Neuron (in vitro differentiated cells): ENCODE measurements at regions not wholly inside any gene's neighbourhood (a gene's known extent, or its start where the extent isn't known, plus 50 kb on each side); places are given as distances from the start of the nearest gene placed in this dataset.

Experiments used
- H2AFZ ChIP-seq: one replicate; pipeline ENCODE4 v1.6.1; 2013; ENCODE audit warnings: low read depth, mild to moderate bottlenecking, inconsistent platforms, low read length, moderate library complexity
- H3K27me3 ChIP-seq: one replicate; pipeline ENCODE4 v1.6.1; 2013; ENCODE audit warnings: low read length; ENCODE audit not compliant: insufficient read depth
- H3K36me3 ChIP-seq: one replicate; pipeline ENCODE4 v1.6.1; 2013; ENCODE audit warnings: low read length; ENCODE audit not compliant: insufficient read depth
- H3K4me1 ChIP-seq: one replicate; pipeline ENCODE4 v1.6.1; 2013; ENCODE audit warnings: low read length; ENCODE audit not compliant: insufficient read depth
- H3K4me3 ChIP-seq: 2 replicates; pipeline ENCODE4 v1.5.1; 2013; ENCODE audit warnings: mild to moderate bottlenecking, low read length, moderate library complexity
- H3K9me3 ChIP-seq: one replicate; pipeline ENCODE4 v1.6.1; 2013; ENCODE audit warnings: low read length

DNA sequence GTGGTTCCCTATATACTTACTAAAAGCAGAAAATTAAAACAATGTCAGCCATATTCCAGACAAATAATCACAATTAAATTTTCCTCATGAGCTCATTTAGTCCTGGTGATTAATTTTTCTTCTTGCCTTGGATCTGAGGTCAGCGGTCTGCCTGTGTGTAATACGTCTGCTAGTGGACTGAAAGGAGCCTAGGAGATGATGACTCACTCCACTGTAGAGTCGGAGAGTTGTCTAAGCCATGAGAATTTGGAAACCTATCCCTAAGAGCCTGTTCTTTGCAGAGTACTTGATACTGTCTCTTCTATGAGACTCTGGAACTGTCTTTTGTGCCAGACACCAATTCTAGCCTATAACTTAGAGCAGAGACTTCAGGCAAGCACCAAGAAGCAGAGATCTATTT lies 94.2 kb upstream of the RAB27B start:
- no peaks in the 10 kb centered on the region for H3K4me1 ChIP-seq
- no peak overlapping the region for H2AFZ ChIP-seq
- H3K4me3 ChIP-seq, result no peak overlapping the region
- no peaks in the 10 kb centered on the region for H3K9me3 ChIP-seq
- no peaks in the 10 kb centered on the region for H3K27me3 ChIP-seq
- H3K36me3 ChIP-seq, result no peaks in the 10 kb centered on the region

DNA sequence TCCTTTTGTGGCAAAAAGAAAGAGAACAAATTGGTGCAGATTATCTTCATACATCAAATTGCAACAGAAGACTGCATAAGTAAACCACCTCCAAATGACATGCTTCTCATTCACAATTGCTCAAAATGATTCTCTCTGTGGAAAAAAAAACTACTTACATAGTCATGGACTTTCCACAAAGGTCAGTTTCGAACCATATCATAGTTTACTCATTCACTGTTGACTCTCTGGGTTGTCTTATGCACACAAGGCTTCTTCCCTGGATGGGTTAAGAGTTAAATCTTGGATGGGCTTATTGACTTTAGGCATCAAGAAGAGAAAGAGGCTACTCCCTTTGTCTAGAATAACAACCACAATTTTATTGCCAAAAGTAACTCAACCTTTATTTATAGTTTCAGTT lies 91.3 kb upstream of the RAB27B start:
- no peaks in the 10 kb centered on the region for H3K9me3 ChIP-seq
- H3K4me1 ChIP-seq, result no peaks in the 10 kb centered on the region
- no peak overlapping the region for H3K4me3 ChIP-seq
- no peaks in the 10 kb centered on the region for H3K36me3 ChIP-seq
- no peak overlapping the region for H2AFZ ChIP-seq
- H3K27me3 ChIP-seq, result no peaks in the 10 kb centered on the region

DNA sequence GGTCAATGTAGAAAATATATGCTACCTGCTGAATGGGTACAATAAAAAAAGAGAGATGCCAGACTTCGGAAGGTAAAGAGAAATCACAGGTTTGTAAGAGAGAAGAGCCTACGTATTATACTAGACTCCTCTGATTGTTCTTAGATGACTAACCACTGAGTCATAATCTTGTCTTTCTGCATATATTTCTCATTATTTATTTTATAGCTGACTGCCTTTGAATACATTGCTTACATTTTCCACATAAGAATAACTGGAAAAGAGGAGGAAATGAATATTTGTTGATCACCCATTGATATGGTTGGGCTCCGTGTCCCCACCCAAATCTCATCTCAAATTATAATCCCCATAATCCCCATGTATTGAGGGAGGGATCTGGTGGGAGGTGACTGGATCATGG lies 90.3 kb upstream of the RAB27B start:
- Histone ChIP-seq H3K4me1 (no peaks in the 10 kb centered on the region), H3K9me3 (no peaks in the 10 kb centered on the region), H3K36me3 (no peaks in the 10 kb centered on the region), H3K27me3 (no peaks in the 10 kb centered on the region), H2AFZ (no peak overlapping the region), H3K4me3 (no peak overlapping the region)

DNA sequence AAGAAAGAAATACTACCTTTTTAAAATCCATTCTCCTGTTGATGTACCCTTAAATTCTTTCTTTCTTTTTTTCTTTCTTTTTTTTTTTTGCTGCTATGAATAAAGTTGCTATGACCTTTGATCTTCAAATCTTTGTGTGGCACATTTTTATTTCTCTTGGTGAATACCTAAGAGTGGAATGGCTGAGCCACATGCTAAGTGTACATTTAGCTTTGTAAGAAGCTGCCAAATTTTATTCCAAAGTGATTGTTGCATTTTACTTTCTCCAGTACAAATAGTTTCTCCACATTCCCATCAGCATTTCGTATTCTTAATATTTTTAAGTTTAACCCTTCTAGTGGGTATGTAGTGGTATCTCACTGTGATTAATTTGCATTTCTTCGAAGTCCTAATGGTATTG lies 88.8 kb upstream of the RAB27B start:
- Histone ChIP-seq H3K36me3 (no peaks in the 10 kb centered on the region), H3K27me3 (no peaks in the 10 kb centered on the region), H3K4me1 (no peaks in the 10 kb centered on the region), H3K4me3 (no peak overlapping the region), H2AFZ (no peak overlapping the region), H3K9me3 (no peaks in the 10 kb centered on the region)

DNA sequence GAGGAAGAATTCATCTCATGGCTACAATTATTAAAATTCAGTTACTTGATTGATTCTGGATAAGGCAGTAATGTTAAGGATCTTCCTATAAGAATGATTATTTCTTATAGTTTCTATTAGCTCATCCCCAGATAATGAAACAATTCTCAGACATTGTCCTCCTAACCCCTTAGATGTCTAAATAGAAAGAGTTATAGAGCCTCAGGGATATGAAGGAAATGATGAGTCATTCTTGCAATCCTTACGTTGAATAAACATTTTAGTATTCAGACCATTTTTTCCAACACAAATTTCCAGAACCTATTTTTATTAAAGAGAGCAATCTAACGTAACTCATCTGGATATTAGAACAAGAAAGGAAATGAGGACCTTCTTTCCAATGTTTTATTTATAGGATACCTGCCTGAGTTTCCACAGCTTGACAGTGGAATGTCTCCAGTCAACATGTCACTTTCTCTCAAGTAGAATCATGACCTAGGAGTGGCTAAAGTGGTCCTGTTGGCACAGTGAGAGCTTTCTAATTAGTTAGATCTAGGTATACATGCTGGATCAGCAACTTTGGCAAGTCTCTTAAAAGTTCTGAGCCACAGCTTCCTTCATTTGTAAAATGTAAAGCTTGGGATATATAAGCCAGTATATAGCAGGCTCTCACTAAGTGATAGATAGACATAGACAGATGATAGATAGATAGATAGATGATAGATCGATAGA lies 88.0 kb upstream of the RAB27B start:
- no peaks in the 10 kb centered on the region for H3K36me3 ChIP-seq
- H2AFZ ChIP-seq, result no peak overlapping the region
- no peak overlapping the region for H3K4me3 ChIP-seq
- H3K27me3 ChIP-seq, result no peaks in the 10 kb centered on the region
- H3K4me1 ChIP-seq, result no peaks in the 10 kb centered on the region
- no peaks in the 10 kb centered on the region for H3K9me3 ChIP-seq

DNA sequence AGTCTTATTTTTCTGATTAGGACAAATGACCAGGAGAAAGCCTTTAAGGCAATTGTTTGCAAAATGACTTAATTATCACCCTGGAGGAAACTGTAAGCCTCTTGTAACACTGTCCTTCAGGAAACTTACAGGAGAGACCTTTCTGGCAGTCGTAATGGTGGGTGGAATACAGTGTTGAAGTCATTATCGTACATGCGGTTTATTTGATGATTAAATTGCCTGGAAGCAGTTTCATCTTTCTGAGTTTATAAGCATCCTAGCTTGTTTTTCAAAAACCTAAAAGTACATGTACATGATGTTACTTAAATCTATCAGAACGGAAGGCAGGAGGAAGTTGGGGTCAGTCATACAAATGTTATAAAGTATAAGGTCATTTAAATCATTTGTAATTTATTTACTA lies 86.2 kb upstream of the RAB27B start:
- Histone ChIP-seq H3K27me3 (no peaks in the 10 kb centered on the region), H2AFZ (no peak overlapping the region), H3K36me3 (no peaks in the 10 kb centered on the region), H3K9me3 (no peaks in the 10 kb centered on the region), H3K4me1 (no peaks in the 10 kb centered on the region), H3K4me3 (no peak overlapping the region)

DNA sequence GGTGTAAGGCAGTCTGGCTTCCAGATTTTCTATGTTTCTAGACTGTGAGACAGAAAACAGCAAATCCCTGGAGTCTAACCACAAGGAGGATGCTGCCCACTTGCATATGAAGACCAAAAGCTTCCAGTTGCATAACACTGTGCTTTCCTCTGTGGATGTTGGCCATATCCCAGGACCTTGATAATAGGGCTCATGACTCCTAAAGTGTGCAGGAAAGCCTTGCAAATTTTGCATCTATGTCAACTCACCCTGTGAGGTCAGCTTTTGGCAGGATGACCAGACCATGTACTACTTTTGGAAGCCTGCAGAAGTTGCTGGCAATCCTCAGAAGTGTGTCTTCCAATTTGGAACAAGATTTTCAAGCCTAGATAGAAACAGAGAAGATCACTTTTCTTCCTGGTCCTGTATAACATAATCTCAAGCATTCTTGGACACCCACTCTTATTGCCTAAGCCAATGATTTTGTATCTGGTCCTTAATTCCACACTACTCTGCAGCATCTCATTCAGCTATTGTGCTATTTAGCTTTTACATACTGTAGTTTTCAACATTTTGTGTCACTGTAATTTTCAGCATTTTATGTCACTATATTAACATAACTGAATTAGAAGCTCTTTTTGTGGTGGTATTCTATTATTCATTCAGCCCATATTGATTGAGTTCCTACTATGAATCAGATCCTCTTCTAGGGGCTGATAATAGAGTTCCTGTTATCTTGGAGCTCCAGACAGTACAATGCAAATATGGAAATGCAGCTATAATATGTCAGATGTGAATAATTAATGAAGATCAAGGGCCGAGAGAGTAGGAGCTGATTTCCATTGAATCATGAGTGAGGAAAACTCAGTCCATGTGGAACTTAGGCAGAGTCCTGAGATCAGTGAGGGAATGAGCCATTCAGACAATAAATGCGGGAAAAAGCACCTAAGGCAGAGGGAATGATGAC lies 85.3 kb upstream of the RAB27B start:
- no peaks in the 10 kb centered on the region for H3K27me3 ChIP-seq
- no peaks in the 10 kb centered on the region for H3K36me3 ChIP-seq
- H2AFZ ChIP-seq, result no peak overlapping the region
- H3K4me3 ChIP-seq, result no peak overlapping the region
- H3K9me3 ChIP-seq, result no peaks in the 10 kb centered on the region
- H3K4me1 ChIP-seq, result no peaks in the 10 kb centered on the region

DNA sequence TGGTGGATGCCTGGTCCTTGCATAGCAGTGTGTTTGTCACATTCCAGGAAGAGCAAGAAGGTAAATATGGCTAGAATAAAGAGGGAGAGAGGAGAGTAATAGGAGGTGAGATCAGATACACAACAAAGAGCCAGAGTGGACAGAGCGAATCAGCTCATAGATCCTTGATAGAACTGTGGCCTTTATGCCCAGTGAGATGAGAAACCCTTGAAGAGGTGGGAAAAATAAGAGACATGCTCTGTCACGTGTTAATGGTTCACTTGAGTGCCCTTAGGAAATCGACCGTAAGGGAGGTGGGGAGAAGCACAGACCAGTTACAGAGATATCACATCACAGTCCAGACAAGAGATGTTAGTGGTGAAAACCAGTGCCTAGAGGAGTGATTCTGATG lies 84.7 kb upstream of the RAB27B start:
- no peaks in the 10 kb centered on the region for H3K36me3 ChIP-seq
- H3K27me3 ChIP-seq, result no peaks in the 10 kb centered on the region
- H2AFZ ChIP-seq, result no peak overlapping the region
- no peaks in the 10 kb centered on the region for H3K9me3 ChIP-seq
- no peak overlapping the region for H3K4me3 ChIP-seq
- no peaks in the 10 kb centered on the region for H3K4me1 ChIP-seq

DNA sequence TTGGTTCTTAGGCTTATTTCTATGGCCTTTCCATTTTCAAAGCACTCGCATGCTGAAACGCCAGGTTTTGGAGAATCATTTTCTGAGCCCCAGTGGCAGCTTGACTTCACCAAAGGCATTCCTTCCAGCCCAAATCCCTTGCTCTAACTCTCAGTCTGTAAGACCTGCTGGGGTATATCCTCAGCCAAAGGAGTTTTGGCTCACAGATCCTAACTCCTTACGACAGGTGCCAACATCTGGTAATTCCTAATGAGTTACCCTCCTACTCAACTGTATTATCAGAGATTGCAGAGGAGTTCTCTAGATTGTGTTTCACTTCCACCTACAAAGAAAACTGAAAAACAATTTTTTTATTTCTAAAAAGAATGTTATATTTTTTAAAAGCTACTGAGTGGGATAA lies 79.0 kb upstream of the RAB27B start:
- Histone ChIP-seq H3K36me3 (no peaks in the 10 kb centered on the region), H2AFZ (no peak overlapping the region), H3K4me1 (no peaks in the 10 kb centered on the region), H3K27me3 (no peaks in the 10 kb centered on the region), H3K9me3 (no peaks in the 10 kb centered on the region), H3K4me3 (no peak overlapping the region)

DNA sequence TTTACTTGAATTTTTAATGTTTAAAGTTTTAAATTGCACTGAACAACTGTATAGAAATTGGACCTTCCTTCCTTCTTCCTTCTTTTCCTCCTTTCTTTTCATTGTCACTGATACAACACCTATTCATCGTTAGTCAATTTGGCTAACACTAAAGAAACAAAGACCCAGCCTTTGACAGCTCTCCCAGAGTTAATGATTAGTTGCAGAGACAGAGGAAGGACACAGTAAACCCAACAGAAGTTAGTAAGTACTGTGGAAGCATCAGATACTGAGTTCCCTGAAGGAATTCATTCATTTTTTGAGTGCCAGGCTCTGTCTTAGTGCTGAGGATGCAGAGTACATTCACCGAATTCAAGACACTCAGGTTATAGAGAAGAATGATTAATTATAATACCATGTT lies 77.9 kb upstream of the RAB27B start:
- H3K36me3 ChIP-seq, result no peaks in the 10 kb centered on the region
- no peaks in the 10 kb centered on the region for H3K4me1 ChIP-seq
- no peaks in the 10 kb centered on the region for H3K9me3 ChIP-seq
- H2AFZ ChIP-seq, result no peak overlapping the region
- no peak overlapping the region for H3K4me3 ChIP-seq
- no peaks in the 10 kb centered on the region for H3K27me3 ChIP-seq

DNA sequence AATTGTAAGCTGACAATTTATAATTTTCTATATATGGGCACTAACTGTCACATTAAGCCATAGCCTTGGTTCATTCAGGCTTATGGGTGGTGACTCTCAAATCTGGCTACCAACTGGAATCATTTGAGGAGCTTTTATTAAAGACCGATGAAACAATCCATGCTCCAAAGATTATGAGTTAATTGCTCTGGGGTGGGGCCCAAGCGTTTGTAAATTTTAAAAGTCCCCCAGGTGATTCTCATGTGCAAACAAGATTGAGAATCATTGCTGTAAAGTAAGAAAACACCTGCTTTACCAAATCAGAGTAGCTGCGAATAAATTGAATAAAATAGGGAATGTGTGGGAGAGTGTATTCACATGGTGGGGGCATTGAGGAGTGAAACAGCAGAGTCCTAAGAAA lies 76.1 kb upstream of the RAB27B start:
- Histone ChIP-seq H3K4me1 (no peaks in the 10 kb centered on the region), H3K27me3 (no peaks in the 10 kb centered on the region), H3K36me3 (no peaks in the 10 kb centered on the region)

DNA sequence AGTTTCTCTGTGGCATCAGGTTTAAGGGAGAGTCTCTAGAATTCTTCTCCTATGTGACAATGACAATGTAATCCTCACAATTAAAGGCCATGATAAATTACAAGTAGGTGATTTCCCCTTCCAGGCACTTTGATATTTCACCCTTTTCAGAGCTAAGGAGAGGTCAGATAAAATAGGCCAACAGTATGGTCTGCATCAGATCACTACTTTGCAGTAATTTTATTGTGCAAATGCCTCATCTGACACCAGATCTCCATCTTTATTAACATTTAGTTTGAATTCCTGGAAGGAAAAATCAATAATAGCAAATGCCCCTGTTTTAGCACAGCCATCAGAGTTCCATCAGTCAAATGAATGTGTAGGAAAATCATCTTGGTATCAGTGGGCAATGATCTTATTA lies 72.8 kb upstream of the RAB27B start:
- H3K4me3 ChIP-seq, result no peak overlapping the region
- no peaks in the 10 kb centered on the region for H3K9me3 ChIP-seq
- H3K4me1 ChIP-seq, result no peaks in the 10 kb centered on the region
- no peaks in the 10 kb centered on the region for H3K27me3 ChIP-seq
- H3K36me3 ChIP-seq, result no peaks in the 10 kb centered on the region
- no peak overlapping the region for H2AFZ ChIP-seq

More for the DNA sequence above, 76.1 kb upstream of the RAB27B start:
- Histone ChIP-seq H3K4me3 (no peak overlapping the region), H2AFZ (no peak overlapping the region), H3K9me3 (no peaks in the 10 kb centered on the region)

DNA sequence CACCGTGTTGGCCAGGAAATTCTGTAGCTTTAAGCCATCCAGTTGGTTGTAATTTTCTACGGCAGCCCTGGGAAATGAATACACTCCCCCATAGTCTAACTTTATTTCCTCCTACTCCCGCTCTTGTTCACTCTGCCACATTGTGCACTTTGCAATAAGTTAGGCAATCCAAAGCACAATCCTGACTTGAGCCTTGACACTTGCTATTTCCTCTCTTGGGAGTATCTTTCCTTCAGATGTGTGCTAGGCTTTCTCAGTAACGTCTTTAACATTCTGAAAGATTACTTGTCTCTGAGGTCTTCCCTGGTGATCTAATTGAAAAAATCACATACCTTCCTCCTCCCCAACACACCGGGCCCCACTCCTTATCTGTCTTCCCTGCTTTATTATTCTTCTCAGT lies 65.9 kb upstream of the RAB27B start:
- Histone ChIP-seq H3K36me3 (no peaks in the 10 kb centered on the region), H3K4me1 (no peaks in the 10 kb centered on the region), H3K27me3 (no peaks in the 10 kb centered on the region), H2AFZ (no peak overlapping the region), H3K4me3 (no peak overlapping the region), H3K9me3 (no peaks in the 10 kb centered on the region)
